B cell (primary cell): ENCODE measurements at regions not wholly inside any gene's neighbourhood (a gene's known extent, or its start where the extent isn't known, plus 50 kb on each side); places are given as distances from the start of the nearest gene placed in this dataset.

Experiments used
- ATAC-seq: fragments of 200-7000 bp; cut with Tn5 transposase; one replicate; pipeline ENCODE4 v1.10.0; 2021; ENCODE audit warnings: low read depth, mild to moderate bottlenecking, moderate number of reproducible peaks, moderate library complexity
- CTCF ChIA-PET: fragments of 350-600 bp; sonication (Branson Sonifier 250); formaldehyde crosslinking; loops from one replicate; lab custom pipeline; 2021; ENCODE audit warnings: antibody characterized with exemption, inconsistent platforms; lab: Charles Lee
- POLR2A ChIA-PET: fragments of 350-600 bp; sonication (Branson Sonifier 250); formaldehyde crosslinking; loops from one replicate; lab custom pipeline; 2021; ENCODE audit warnings: antibody characterized with exemption; lab: Charles Lee
- DNase-seq: peaks from one replicate; pipeline ENCODE4 v3.0.0; 2013
- H2AFZ ChIP-seq: 2 replicates; pipeline ENCODE4 v1.6.1; 2012; ENCODE audit warnings: mild to moderate bottlenecking, low read depth, low read length; ENCODE audit not compliant: insufficient read depth, poor library complexity, severe bottlenecking
- H3K27ac ChIP-seq, 2 donors: 1 replicate in 1 of 2; 2 replicates in 1 of 2; pipeline ENCODE4 v1.5.1; 2012 to 2013; ENCODE audit warnings: low read length in 2 of 2, mild to moderate bottlenecking in 2 of 2, moderate library complexity in 1 of 2
- H3K27me3 ChIP-seq, 4 experiments: fragments of 200-600 bp in 1 of 4; sonication (generic) in 1 of 4; replicated peaks in 1 of 4; 1 replicate in 2 of 4; 2 replicates in 2 of 4; pipeline versions ENCODE4 v1.6.1 to v1.7.0; 2013 to 2016; ENCODE audit warnings: low read length in 3 of 4, mild to moderate bottlenecking in 2 of 4, mixed read lengths in 1 of 4, moderate library complexity in 1 of 4; ENCODE audit not compliant: insufficient read depth in 4 of 4, control insufficient read depth in 3 of 4; ENCODE audit errors: control extremely low read depth in 1 of 4
- H3K36me3 ChIP-seq, 2 experiments: replicated peaks in 1 of 2; 1 replicate in 1 of 2; 2 replicates in 1 of 2; pipeline versions ENCODE4 v1.6.1 to v1.7.1; 2013; ENCODE audit warnings: low read length in 1 of 2; ENCODE audit not compliant: insufficient read depth in 2 of 2, control insufficient read depth in 1 of 2; ENCODE audit errors: control extremely low read depth in 1 of 2, extremely low read depth in 1 of 2
- H3K4me1 ChIP-seq, 2 donors: fragments of 200-600 bp in 1 of 2; sonication (generic) in 1 of 2; 1 replicate in 1 of 2; 2 replicates in 1 of 2; pipeline versions ENCODE4 v1.5.1 to v1.6.1; 2013 to 2017; ENCODE audit warnings: low read length in 2 of 2; ENCODE audit not compliant: control insufficient read depth in 2 of 2, insufficient read depth in 2 of 2
- H3K4me2 ChIP-seq: replicated peaks from 2 replicates; pipeline ENCODE3; 2012; ENCODE audit warnings: mild to moderate bottlenecking, low read depth, low read length; ENCODE audit not compliant: poor library complexity, severe bottlenecking
- H3K4me3 ChIP-seq, 5 experiments: fragments of 200-600 bp in 1 of 5; sonication (generic) in 1 of 5; 1 replicate in 3 of 5; 2 replicates in 2 of 5; pipeline versions ENCODE4 v1.5.1 to v1.7.0; 2011 to 2016; ENCODE audit warnings: low read length in 4 of 5, mild to moderate bottlenecking in 4 of 5, low read depth in 2 of 5, control low read depth in 1 of 5, moderate library complexity in 1 of 5; ENCODE audit not compliant: insufficient read depth in 1 of 5; ENCODE audit errors: control extremely low read depth in 1 of 5, extremely low read depth in 1 of 5
- H3K79me2 ChIP-seq: fragments of 200-600 bp; sonication (generic); one replicate; pipeline ENCODE4 v1.6.0; 2016; ENCODE audit warnings: low read length; ENCODE audit not compliant: control insufficient read depth, insufficient read depth
- H3K9ac ChIP-seq: fragments of 200-600 bp; sonication (generic); 2 replicates; pipeline ENCODE4 v1.6.1; 2017; ENCODE audit warnings: mild to moderate bottlenecking, low read length, moderate library complexity
- H3K9me3 ChIP-seq, 3 donors: one replicate each; pipeline versions ENCODE4 v1.6.1 to v1.7.1; 2013; ENCODE audit warnings: low read length in 2 of 3; ENCODE audit not compliant: control insufficient read depth in 2 of 3, insufficient read depth in 1 of 3; ENCODE audit errors: control extremely low read depth in 1 of 3
- H4K20me1 ChIP-seq: 2 replicates; pipeline ENCODE4 v1.6.0; 2012; ENCODE audit warnings: mild to moderate bottlenecking, low read length; ENCODE audit not compliant: insufficient read depth, control insufficient read depth, poor library complexity, severe bottlenecking
- H3K27ac Mint-ChIP-seq: one replicate; pipeline ENCODE4 v1.8.0; 2021; ENCODE audit warnings: mixed read lengths
- H3K27me3 Mint-ChIP-seq: one replicate; pipeline ENCODE4 v1.8.0; 2021; ENCODE audit warnings: mixed read lengths
- H3K4me1 Mint-ChIP-seq: one replicate; pipeline ENCODE4 v1.8.0; 2021; ENCODE audit warnings: mixed read lengths
- H3K4me3 Mint-ChIP-seq: one replicate; pipeline ENCODE4 v1.8.0; 2021; ENCODE audit warnings: mixed read lengths
- H3K9me3 Mint-ChIP-seq: one replicate; pipeline ENCODE4 v1.8.0; 2022; ENCODE audit warnings: mixed read lengths; ENCODE audit not compliant: insufficient read depth
- EZH2 ChIP-seq: IDR thresholded peaks from 2 replicates; pipeline ENCODE4 v1.6.1; 2012; ENCODE audit warnings: borderline replicate concordance, low read depth, mild to moderate bottlenecking, moderate library complexity, low read length; ENCODE audit not compliant: insufficient read depth, poor library complexity, severe bottlenecking
- WGBS: methylation state at CpG from one replicate; pipeline ENCODE4 v1.1.5; 2013; ENCODE audit warnings: missing lambda C conversion rate; ENCODE audit not compliant: insufficient coverage; 5-methylcytosine and 5-hydroxymethylcytosine counted together
- intact Hi-C: fragments of 100-400 bp; cut with micrococcal nuclease; formaldehyde crosslinking; loops from one replicate; pipeline ENCODE4 v1.10.0; 2022
- TF ChIP-seq, protein P1 (sequence below): fragments of 200-600 bp; IDR thresholded peaks from one replicate; pipeline ENCODE4 v1.8.0; 2022; ENCODE audit warnings: antibody characterized with exemption, mild to moderate bottlenecking

DNA sequence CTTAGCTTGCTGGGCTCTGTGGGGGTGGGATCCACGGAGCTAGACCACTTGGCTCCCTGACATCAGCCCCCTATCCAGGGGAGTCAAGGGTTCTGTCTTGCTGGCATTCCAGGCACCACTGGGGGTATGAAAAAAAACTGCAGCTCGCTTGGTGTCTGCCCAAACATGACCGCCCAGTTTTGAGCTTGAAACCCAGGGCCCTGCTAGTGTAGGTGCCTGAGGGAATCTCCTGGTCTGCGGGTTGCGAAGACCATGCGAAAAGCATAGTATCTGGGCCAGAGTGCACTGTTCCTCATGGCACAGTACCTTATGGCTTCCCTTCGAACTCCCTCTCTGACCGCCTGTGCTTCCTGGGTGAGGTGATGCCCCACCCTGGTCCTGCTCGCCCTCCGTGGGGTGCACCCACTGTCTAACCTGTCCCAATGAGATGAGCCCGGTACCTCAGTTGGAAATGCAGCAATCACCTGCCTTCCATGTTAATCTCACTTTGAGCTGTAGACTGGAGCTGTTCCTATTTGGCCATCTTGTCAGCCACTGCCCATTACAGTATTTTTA is 120.8 kb upstream of the TNFSF11 start:
- H3K79me2 ChIP-seq = no peaks in the 10 kb centered on the region
- TF ChIP-seq, protein P1, sequence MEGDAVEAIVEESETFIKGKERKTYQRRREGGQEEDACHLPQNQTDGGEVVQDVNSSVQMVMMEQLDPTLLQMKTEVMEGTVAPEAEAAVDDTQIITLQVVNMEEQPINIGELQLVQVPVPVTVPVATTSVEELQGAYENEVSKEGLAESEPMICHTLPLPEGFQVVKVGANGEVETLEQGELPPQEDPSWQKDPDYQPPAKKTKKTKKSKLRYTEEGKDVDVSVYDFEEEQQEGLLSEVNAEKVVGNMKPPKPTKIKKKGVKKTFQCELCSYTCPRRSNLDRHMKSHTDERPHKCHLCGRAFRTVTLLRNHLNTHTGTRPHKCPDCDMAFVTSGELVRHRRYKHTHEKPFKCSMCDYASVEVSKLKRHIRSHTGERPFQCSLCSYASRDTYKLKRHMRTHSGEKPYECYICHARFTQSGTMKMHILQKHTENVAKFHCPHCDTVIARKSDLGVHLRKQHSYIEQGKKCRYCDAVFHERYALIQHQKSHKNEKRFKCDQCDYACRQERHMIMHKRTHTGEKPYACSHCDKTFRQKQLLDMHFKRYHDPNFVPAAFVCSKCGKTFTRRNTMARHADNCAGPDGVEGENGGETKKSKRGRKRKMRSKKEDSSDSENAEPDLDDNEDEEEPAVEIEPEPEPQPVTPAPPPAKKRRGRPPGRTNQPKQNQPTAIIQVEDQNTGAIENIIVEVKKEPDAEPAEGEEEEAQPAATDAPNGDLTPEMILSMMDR = no peak
- TF ChIP-seq EZH2 = no peak
- Mint-ChIP-seq H3K9me3 (no peaks in the 10 kb centered on the region), H3K27me3 (no peaks in the 10 kb centered on the region), H3K4me1 (no peaks in the 10 kb centered on the region), H3K4me3 (no peak overlapping the region), H3K27ac (no peak overlapping the region)
- no peak overlapping the region for H3K4me2 ChIP-seq
- H3K27ac ChIP-seq = no peak overlapping the region
- DNase-seq (no peak), ATAC-seq (no peak)
- no peak overlapping the region for H2AFZ ChIP-seq
- no peak overlapping the region for H3K9ac ChIP-seq
- H3K4me1 ChIP-seq = no peaks in the 10 kb centered on the region
- H3K27me3 ChIP-seq = no peaks in the 10 kb centered on the region
- no peak overlapping the region for H3K4me3 ChIP-seq
- ChIA-PET POLR2A (no interaction called here), CTCF (no interaction called here)
- intact Hi-C loops = no loop called here
- H3K9me3 ChIP-seq = peaks cover 0 to 11% (median 3%) of the 10 kb centered on the region in 3 donors
- H3K36me3 ChIP-seq = no peaks in the 10 kb centered on the region
- over 99% methylated on average over 10 of the region's 11 CpGs for WGBS
- H4K20me1 ChIP-seq = no peaks in the 10 kb centered on the region

DNA sequence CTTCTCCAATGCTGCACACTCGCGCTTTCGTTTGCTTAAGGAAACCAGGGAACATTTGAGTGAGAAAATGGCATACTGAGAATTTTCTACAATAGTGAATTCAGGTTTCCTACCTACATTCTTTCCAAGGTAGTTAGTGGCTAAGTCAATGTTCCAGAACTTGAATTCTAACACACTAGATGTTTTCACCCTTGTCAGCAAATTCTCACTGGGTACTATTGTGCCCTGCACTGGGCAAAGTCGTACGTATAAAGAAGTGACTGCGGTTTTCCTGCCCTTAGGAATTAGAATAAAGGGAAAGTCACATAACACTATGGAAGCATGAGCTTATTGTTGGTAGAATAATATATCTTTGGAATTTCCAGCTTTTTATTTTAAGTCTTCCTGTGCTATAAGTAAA is 119.2 kb upstream of the TNFSF11 start:
- no peak overlapping the region for H3K4me2 ChIP-seq
- no peak overlapping the region for H3K27ac ChIP-seq
- TF ChIP-seq, protein P1 = no peak
- TF ChIP-seq EZH2 = no peak
- no peak overlapping the region for H3K4me3 ChIP-seq
- no peak overlapping the region for H3K4me3 Mint-ChIP-seq
- no CpG with 5 or more reads among the region's 6 CpGs for WGBS
- H3K9me3 Mint-ChIP-seq = no peaks in the 10 kb centered on the region
- no peak overlapping the region for H2AFZ ChIP-seq
- no peak overlapping the region for H3K27ac Mint-ChIP-seq
- no peaks in the 10 kb centered on the region for H3K27me3 Mint-ChIP-seq
- no peaks in the 10 kb centered on the region for H3K79me2 ChIP-seq
- intact Hi-C loops = no loop called here
- CTCF ChIA-PET = interaction anchor here (0.7 kb wide), 1 partner anchor 140 kb away, joined by 3 read pairs; no protein-coding TSS in a partner anchor
- H3K36me3 ChIP-seq = no peaks in the 10 kb centered on the region
- H4K20me1 ChIP-seq = no peaks in the 10 kb centered on the region
- POLR2A ChIA-PET = no interaction called here
- no peak overlapping the region for H3K9ac ChIP-seq
- no peaks in the 10 kb centered on the region for H3K27me3 ChIP-seq
- DNase-seq (no peak), ATAC-seq (no peak)
- peaks cover 0 to 11% (median 0%) of the 10 kb centered on the region in 3 donors for H3K9me3 ChIP-seq
- no peaks in the 10 kb centered on the region for H3K4me1 ChIP-seq
- H3K4me1 Mint-ChIP-seq = no peaks in the 10 kb centered on the region
